Loucy (cell line): ENCODE measurements at regions not wholly inside any gene's neighbourhood (a gene's known extent, or its start where the extent isn't known, plus 50 kb on each side); places are given as distances from the start of the nearest gene placed in this dataset.

Experiments
- H2AFZ ChIP-seq: fragments of 200-600 bp; sonication (generic); 2 replicates; pipeline ENCODE4 v1.6.0; 2016; ENCODE audit warnings: antibody characterized with exemption, mild to moderate bottlenecking, low read length, moderate library complexity
- H3F3A ChIP-seq: fragments of 200-600 bp; 2 replicates; pipeline ENCODE4 v1.6.0; 2016; ENCODE audit warnings: antibody characterized with exemption, low read depth, mild to moderate bottlenecking
- H3K27me3 ChIP-seq: fragments of 200-600 bp; sonication (generic); 2 replicates; pipeline ENCODE4 v1.6.1; 2014; ENCODE audit warnings: low read length, mild to moderate bottlenecking; ENCODE audit not compliant: insufficient read depth, poor library complexity, severe bottlenecking
- H3K36me3 ChIP-seq: fragments of 200-600 bp; sonication (generic); 2 replicates; pipeline ENCODE4 v1.6.1; 2016; ENCODE audit warnings: low read length; ENCODE audit not compliant: insufficient read depth
- H3K4me1 ChIP-seq: fragments of 200-600 bp; sonication (generic); 2 replicates; pipeline ENCODE4 v1.5.1; 2014; ENCODE audit warnings: low read length, mild to moderate bottlenecking; ENCODE audit not compliant: insufficient read depth, poor library complexity, severe bottlenecking
- H3K4me2 ChIP-seq: fragments of 200-600 bp; sonication (generic); 2 replicates; pipeline ENCODE4 v1.6.0; 2014; ENCODE audit warnings: antibody characterized with exemption, low read length, low read depth, mild to moderate bottlenecking; ENCODE audit not compliant: poor library complexity, severe bottlenecking
- H3K4me3 ChIP-seq: fragments of 200-600 bp; sonication (generic); 2 replicates; pipeline ENCODE4 v1.5.1; 2014; ENCODE audit warnings: low read length, mild to moderate bottlenecking, mixed read lengths; ENCODE audit not compliant: poor library complexity, severe bottlenecking
- H3K79me2 ChIP-seq: fragments of 200-600 bp; sonication (generic); 2 replicates; pipeline ENCODE4 v1.6.1; 2014; ENCODE audit warnings: low read length; ENCODE audit not compliant: insufficient read depth
- H3K9ac ChIP-seq: fragments of 200-600 bp; sonication (generic); 2 replicates; pipeline ENCODE4 v1.6.0; 2014; ENCODE audit warnings: mild to moderate bottlenecking, low read depth, low read length, moderate library complexity; ENCODE audit not compliant: poor library complexity, severe bottlenecking
- H3K9me2 ChIP-seq: fragments of 200-600 bp; sonication (generic); replicated peaks from 2 replicates; pipeline ENCODE4 v1.6.1; 2016; ENCODE audit warnings: low read depth, low read length, mixed read lengths
- H3K9me3 ChIP-seq: fragments of 200-600 bp; sonication (generic); 2 replicates; pipeline ENCODE4 v1.6.1; 2014; ENCODE audit warnings: mild to moderate bottlenecking, antibody characterized with exemption, low read length, low read depth; ENCODE audit not compliant: insufficient read depth
- H4K20me1 ChIP-seq: fragments of 200-600 bp; sonication (generic); 2 replicates; pipeline ENCODE4 v1.6.0; 2014; ENCODE audit warnings: antibody characterized with exemption, low read length, mild to moderate bottlenecking; ENCODE audit not compliant: insufficient read depth, poor library complexity, severe bottlenecking
- EZH2phosphoT487 ChIP-seq: fragments of 200-600 bp; IDR thresholded peaks from 2 replicates; pipeline ENCODE4 v1.6.1; 2018; ENCODE audit warnings: antibody characterized with exemption, mild to moderate bottlenecking, moderate library complexity, borderline replicate concordance
- TF ChIP-seq, protein P1 (sequence below): fragments of 200-600 bp; sonication (generic); conservative IDR thresholded peaks from 2 replicates; pipeline ENCODE4 v1.5.1; 2014; ENCODE audit warnings: mild to moderate bottlenecking, antibody characterized with exemption, low read length

DNA sequence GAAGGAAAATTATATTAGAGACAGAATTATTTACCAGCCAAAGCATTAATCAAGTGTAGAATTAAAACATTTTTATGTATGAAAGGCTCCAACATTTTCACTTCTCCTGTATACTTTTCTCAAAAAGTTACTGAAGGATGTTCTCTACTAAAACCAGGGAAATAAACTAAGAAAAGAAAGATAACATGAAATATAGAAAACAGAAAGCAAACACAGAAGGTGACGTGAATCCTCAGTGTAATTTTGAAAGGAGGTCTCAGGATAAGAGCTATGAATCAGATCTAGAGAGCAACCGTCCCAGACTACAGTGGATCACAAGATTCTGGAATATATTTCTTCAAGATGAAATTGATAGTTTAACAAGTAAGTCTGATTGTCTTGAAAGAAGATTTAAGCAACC is 144.5 kb downstream of the CYSLTR2 start:
- H3K9ac ChIP-seq, result no peak overlapping the region
- no peak for TF ChIP-seq EZH2phosphoT487
- TF ChIP-seq, protein P1, sequence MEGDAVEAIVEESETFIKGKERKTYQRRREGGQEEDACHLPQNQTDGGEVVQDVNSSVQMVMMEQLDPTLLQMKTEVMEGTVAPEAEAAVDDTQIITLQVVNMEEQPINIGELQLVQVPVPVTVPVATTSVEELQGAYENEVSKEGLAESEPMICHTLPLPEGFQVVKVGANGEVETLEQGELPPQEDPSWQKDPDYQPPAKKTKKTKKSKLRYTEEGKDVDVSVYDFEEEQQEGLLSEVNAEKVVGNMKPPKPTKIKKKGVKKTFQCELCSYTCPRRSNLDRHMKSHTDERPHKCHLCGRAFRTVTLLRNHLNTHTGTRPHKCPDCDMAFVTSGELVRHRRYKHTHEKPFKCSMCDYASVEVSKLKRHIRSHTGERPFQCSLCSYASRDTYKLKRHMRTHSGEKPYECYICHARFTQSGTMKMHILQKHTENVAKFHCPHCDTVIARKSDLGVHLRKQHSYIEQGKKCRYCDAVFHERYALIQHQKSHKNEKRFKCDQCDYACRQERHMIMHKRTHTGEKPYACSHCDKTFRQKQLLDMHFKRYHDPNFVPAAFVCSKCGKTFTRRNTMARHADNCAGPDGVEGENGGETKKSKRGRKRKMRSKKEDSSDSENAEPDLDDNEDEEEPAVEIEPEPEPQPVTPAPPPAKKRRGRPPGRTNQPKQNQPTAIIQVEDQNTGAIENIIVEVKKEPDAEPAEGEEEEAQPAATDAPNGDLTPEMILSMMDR, result no peak

DNA sequence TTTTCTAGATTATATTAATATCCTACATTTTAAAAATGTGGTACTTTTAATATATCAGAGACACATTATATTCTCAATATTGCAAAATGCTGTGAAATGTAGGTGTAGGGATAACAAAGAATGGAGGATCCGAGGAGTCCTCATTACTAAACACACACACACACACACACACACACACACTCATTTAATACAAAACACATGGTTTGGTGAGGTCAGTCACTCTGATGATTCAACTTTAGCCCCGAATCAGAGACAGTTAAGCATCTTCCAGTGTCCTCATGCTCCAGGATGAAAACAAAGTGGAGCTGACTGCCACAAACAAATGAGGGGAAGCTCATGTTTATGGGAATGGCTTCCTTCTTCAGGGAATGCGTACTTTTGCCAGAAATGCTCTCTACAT is 147.5 kb downstream of the CYSLTR2 start:
- peaks cover 17% of the 10 kb centered on the region for H3K4me1 ChIP-seq
- no peak overlapping the region for H2AFZ ChIP-seq
- H3K4me3 ChIP-seq, result no peak overlapping the region
- no peak overlapping the region for H3K9ac ChIP-seq
- TF ChIP-seq EZH2phosphoT487, result no peak
- TF ChIP-seq, protein P1, result no peak
- no peaks in the 10 kb centered on the region for H3K27me3 ChIP-seq
- H3K4me2 ChIP-seq, result no peak overlapping the region
- no peaks in the 10 kb centered on the region for H3K9me2 ChIP-seq
- H4K20me1 ChIP-seq, result no peaks in the 10 kb centered on the region
- no peaks in the 10 kb centered on the region for H3K9me3 ChIP-seq
- H3K79me2 ChIP-seq, result no peaks in the 10 kb centered on the region
- H3F3A ChIP-seq, result no peaks in the 10 kb centered on the region
- no peaks in the 10 kb centered on the region for H3K36me3 ChIP-seq

More for the DNA sequence above, 144.5 kb downstream of the CYSLTR2 start:
- Histone ChIP-seq H3F3A (no peaks in the 10 kb centered on the region), H4K20me1 (no peaks in the 10 kb centered on the region), H3K79me2 (no peaks in the 10 kb centered on the region), H3K27me3 (no peaks in the 10 kb centered on the region), H3K9me2 (no peaks in the 10 kb centered on the region), H3K9me3 (no peaks in the 10 kb centered on the region), H3K4me2 (no peak overlapping the region), H3K36me3 (no peaks in the 10 kb centered on the region), H3K4me1 (no peaks in the 10 kb centered on the region), H2AFZ (no peak overlapping the region), H3K4me3 (no peak overlapping the region)

DNA sequence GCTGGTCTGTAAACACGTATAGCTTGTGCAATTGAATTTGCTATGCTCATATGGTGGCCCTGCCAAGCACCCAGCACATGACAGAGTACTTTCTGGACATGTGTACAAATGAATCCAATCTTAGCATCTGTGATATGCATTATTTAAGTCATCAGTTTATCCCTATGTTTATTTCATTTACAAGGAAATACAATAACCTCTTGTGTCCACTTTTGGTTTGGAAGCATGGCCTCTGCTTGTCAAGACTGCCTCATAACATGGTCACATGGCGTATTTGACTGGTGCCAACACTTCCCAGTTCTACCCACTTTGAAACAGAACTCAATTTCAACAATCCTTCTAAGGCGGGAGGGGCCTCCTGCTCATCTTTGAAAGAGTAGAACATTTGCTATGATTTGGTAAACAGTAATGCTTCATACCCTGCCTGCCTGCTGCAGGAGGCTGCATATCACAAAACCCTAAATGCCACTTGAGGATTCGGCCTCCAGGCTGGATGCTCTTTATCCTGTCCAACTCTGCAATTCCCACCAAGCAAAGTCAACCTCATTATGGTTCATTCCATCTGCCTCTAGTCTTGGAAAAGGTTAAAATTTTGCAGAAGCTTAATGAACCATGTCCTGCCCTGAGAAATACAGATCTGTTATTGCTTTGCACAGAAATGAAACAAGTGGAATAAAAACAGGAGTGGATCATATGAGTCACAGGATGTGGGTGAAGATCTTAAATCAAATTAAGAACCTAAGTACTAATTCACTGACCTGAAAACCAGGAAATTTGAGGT is 151.3 kb downstream of the CYSLTR2 start:
- TF ChIP-seq, protein P1, result no peak
- TF ChIP-seq EZH2phosphoT487, result no peak
- Histone ChIP-seq H3K9me3 (no peaks in the 10 kb centered on the region), H3K4me2 (peak overlapping the region; percentile 43), H3K27me3 (no peaks in the 10 kb centered on the region), H3K9ac (no peak overlapping the region), H3K9me2 (no peaks in the 10 kb centered on the region), H2AFZ (no peak overlapping the region), H3K79me2 (no peaks in the 10 kb centered on the region), H3F3A (no peaks in the 10 kb centered on the region), H3K4me3 (no peak overlapping the region), H3K4me1 (peaks cover 21% of the 10 kb centered on the region), H4K20me1 (no peaks in the 10 kb centered on the region), H3K36me3 (no peaks in the 10 kb centered on the region)
